ENCODE measurements at regions not wholly inside any gene's neighbourhood (a gene's known extent, or its start where the extent isn't known, plus 50 kb on each side); places are given as distances from the start of the nearest gene placed in this dataset.

- no peak overlapping the region for H3K27ac Mint-ChIP-seq
Observed at GRCh38 chr14:49196327-49196726, 389.9 kb downstream of the RPS29 start.

More at GRCh38 chr14:49196327-49196726, 389.9 kb downstream of the RPS29 start:
- no peaks in the 10 kb centered on the region for H3K23me2 ChIP-seq (ENCODE audit: insufficient read length, low read depth, low read length, poor library complexity, severe bottlenecking)
- no peaks in the 10 kb centered on the region for H4K20me1 ChIP-seq (ENCODE audit: control insufficient read depth, insufficient read depth, insufficient read length)
- Mint-ChIP-seq H3K27me3 (ENCODE audit: low read depth) (no peaks in the 10 kb centered on the region), H3K36me3 (ENCODE audit: insufficient read depth in 1 of 3, low read depth in 3 of 3) (no peaks in the 10 kb centered on the region), H3K4me1 (peaks cover 0 to 3% of the 10 kb centered on the region in 2 experiments; a peak in 2 of 4 replicates), H3K4me3 (no peak overlapping the region), H3K9me3 (no peaks in the 10 kb centered on the region)
- H3K9me3 ChIP-seq (ENCODE audit: control insufficient read depth, low read depth, low read length), result no peaks in the 10 kb centered on the region
- H3K79me1 ChIP-seq (ENCODE audit: insufficient read depth, low read depth, low read length, poor library complexity, severe bottlenecking), result no peaks in the 10 kb centered on the region
- no peak overlapping the region for H2BK15ac ChIP-seq (ENCODE audit: low read depth, low read length)
- DNase-seq, result no peak
- H4K5ac ChIP-seq (ENCODE audit: insufficient read length, low read depth, low read length), result no peak overlapping the region
- H2AK5ac ChIP-seq (ENCODE audit: insufficient read length, low read length), result no peak overlapping the region
- no peak overlapping the region for H3K14ac ChIP-seq (ENCODE audit: insufficient read depth, low read length)
- H2AFZ ChIP-seq (ENCODE audit: low read length), result no peak overlapping the region
- H2BK120ac ChIP-seq (ENCODE audit: low read depth, low read length, poor library complexity, severe bottlenecking), result no peak overlapping the region
- H3K27me3 ChIP-seq (ENCODE audit: insufficient read depth, low read length), result no peaks in the 10 kb centered on the region
- no peak overlapping the region for H4K8ac ChIP-seq (replicated peaks; ENCODE audit: insufficient read length, low read depth, low read length)
- H3K9ac ChIP-seq (ENCODE audit: extremely low read depth, insufficient read length, low read length), result no peak overlapping the region
- H3K4me1 ChIP-seq (ENCODE audit: insufficient read depth, low read length), result no peaks in the 10 kb centered on the region
- H3T11ph ChIP-seq (ENCODE audit: low read length), result no peak overlapping the region
- WGBS (ENCODE audit: extremely low coverage, insufficient read length, low lambda C conversion rate), result no CpG with 5 or more reads among the region's 1 CpG
- no peak overlapping the region for H2BK12ac ChIP-seq (ENCODE audit: insufficient read length, low read depth, low read length)
- no peak for TF ChIP-seq CTCF (conservative IDR thresholded peaks at IDR 0.05)
- no peak overlapping the region for H4K91ac ChIP-seq (ENCODE audit: insufficient read length, low read depth, low read length)
- H3K27ac ChIP-seq (ENCODE audit: insufficient read length, low read depth, low read length), result no peak overlapping the region
- H3K56ac ChIP-seq (ENCODE audit: insufficient read length, low read depth, low read length), result no peak overlapping the region
- H3K4ac ChIP-seq (ENCODE audit: low read depth, low read length), result no peak overlapping the region
- no peak overlapping the region for H3K23ac ChIP-seq (ENCODE audit: insufficient read length, low read depth, low read length)
- no peak overlapping the region for H2BK5ac ChIP-seq (ENCODE audit: insufficient read length, low read length)
- no peaks in the 10 kb centered on the region for H3K79me2 ChIP-seq (ENCODE audit: insufficient read depth, low read length)
- H2BK20ac ChIP-seq (ENCODE audit: low read depth, low read length, poor library complexity, severe bottlenecking), result no peak overlapping the region
- no peak overlapping the region for H3K18ac ChIP-seq (ENCODE audit: insufficient read length, low read depth, low read length)
- H3K4me2 ChIP-seq (ENCODE audit: insufficient read depth, insufficient read length, low read length), result no peak overlapping the region

Data from H9 (cell line).